HCT116 (cell line): ENCODE measurements at regions not wholly inside any gene's neighbourhood (a gene's known extent, or its start where the extent isn't known, plus 50 kb on each side); places are given as distances from the start of the nearest gene placed in this dataset.

Experiments
- ATAC-seq: fragments of 200-7000 bp; cut with Tn5 transposase; 2 replicates; pipeline ENCODE4 v1.9.1; 2020; ENCODE audit warnings: mild to moderate bottlenecking, moderate library complexity
- BruUV-seq: library from RNA; stranded (reverse); fragments of 400-500 nt; replicated peaks from 2 replicates; lab custom pipeline; 2021; lab: Mats Ljungman, UMichigan
- CTCF ChIA-PET: fragments of 300-600 bp; sonication (Branson Sonifier 250); formaldehyde crosslinking; loops from one replicate; lab custom pipeline; 2021; ENCODE audit warnings: antibody characterized with exemption; lab: Charles Lee
- POLR2A ChIA-PET: fragments of 300-600, 350-600 bp; sonication (Branson Sonifier 250); formaldehyde crosslinking; loops from one replicate; lab custom pipeline; 2021; ENCODE audit warnings: antibody characterized with exemption; lab: Charles Lee
- RAD21 ChIA-PET, 2 experiments: fragments of 300-600 bp; sonication (Branson Sonifier 250); formaldehyde crosslinking; loops; one replicate each; lab custom pipeline; 2023; ENCODE audit warnings: low total read pairs in 2 of 2; ENCODE audit not compliant: uncharacterized antibody in 2 of 2, unreplicated experiment in 2 of 2, low non-redundant PET in 1 of 2; lab: Charles Lee
- DNase-seq: peaks from one replicate; pipeline ENCODE4 v3.0.0-alpha.2; 2010; ENCODE audit warnings: low read depth, low spot score
- H2AFZ ChIP-seq: fragments of 200-600 bp; shearing (Covaris generic), sonication (generic); 2 replicates; pipeline ENCODE4 v1.6.1; 2017; ENCODE audit warnings: low read depth, mixed run types, mixed read lengths, antibody characterized with exemption, low read length; ENCODE audit not compliant: poor library complexity, severe bottlenecking
- H3K27ac ChIP-seq: 2 replicates; pipeline ENCODE4 v1.5.1; 2012; ENCODE audit warnings: low read depth, low read length
- H3K27me3 ChIP-seq: fragments of 200-600 bp; sonication (generic); 2 replicates; pipeline ENCODE4 v1.6.1; 2016; ENCODE audit warnings: mixed run types, low read length, mixed read lengths; ENCODE audit not compliant: insufficient read depth
- H3K36me3 ChIP-seq, 2 experiments: fragments of 200-500 bp in 1 of 2; fragments of 200-600 bp in 1 of 2; sonication (Bioruptor generic) in 1 of 2; sonication (generic) in 1 of 2; 2 replicates each; pipeline versions ENCODE4 v1.5.1 to v1.6.1; 2014 to 2016; ENCODE audit warnings: low read length in 2 of 2, inconsistent platforms in 1 of 2, mixed read lengths in 1 of 2, mixed run types in 1 of 2; ENCODE audit not compliant: insufficient read depth in 2 of 2, control insufficient read depth in 1 of 2
- H3K4me1 ChIP-seq, 2 experiments: fragments of 200-600 bp in 1 of 2; sonication (generic) in 1 of 2; 2 replicates each; pipeline versions ENCODE4 v1.5.1 to v1.6.1; 2012 to 2017; ENCODE audit warnings: low read length in 2 of 2, inconsistent platforms in 1 of 2, mild to moderate bottlenecking in 1 of 2, mixed read lengths in 1 of 2, mixed run types in 1 of 2, moderate library complexity in 1 of 2; ENCODE audit not compliant: insufficient read depth in 2 of 2, control insufficient read depth in 1 of 2
- H3K4me2 ChIP-seq: fragments of 200-600 bp; sonication (generic); 2 replicates; pipeline ENCODE4 v1.6.1; 2017; ENCODE audit warnings: mixed run types, low read length, mixed read lengths
- H3K4me3 ChIP-seq, 2 experiments: fragments of 200-600 bp in 1 of 2; sonication (generic) in 1 of 2; replicated peaks in 1 of 2; 2 replicates each; pipeline ENCODE4 v1.5.1; 2011 to 2016; ENCODE audit warnings: low read length in 2 of 2, control low read depth in 1 of 2, low read depth in 1 of 2, mild to moderate bottlenecking in 1 of 2, mixed read lengths in 1 of 2, mixed run types in 1 of 2
- H3K79me2 ChIP-seq: fragments of 200-600 bp; sonication (generic); 2 replicates; pipeline ENCODE4 v1.6.1; 2017; ENCODE audit warnings: mild to moderate bottlenecking, mixed run types, low read length, moderate library complexity, mixed read lengths; ENCODE audit not compliant: insufficient read depth
- H3K9ac ChIP-seq: fragments of 200-600 bp; sonication (generic); 2 replicates; pipeline ENCODE4 v1.6.1; 2016; ENCODE audit warnings: low read length, mixed read lengths
- H3K9me2 ChIP-seq: fragments of 200-600 bp; sonication (generic), shearing (Covaris generic); 2 replicates; pipeline ENCODE4 v1.6.1; 2017; ENCODE audit warnings: mixed run types, mild to moderate bottlenecking, moderate library complexity; ENCODE audit not compliant: insufficient read depth
- H3K9me3 ChIP-seq, 2 experiments: fragments of 200-500 bp in 1 of 2; fragments of 200-600 bp in 1 of 2; sonication (Bioruptor generic) in 1 of 2; sonication (generic) in 1 of 2; 2 replicates each; pipeline ENCODE4 v1.6.1; 2014 to 2017; ENCODE audit warnings: low read length in 2 of 2, mixed read lengths in 2 of 2, inconsistent platforms in 1 of 2, low read depth in 1 of 2, mild to moderate bottlenecking in 1 of 2, mixed run types in 1 of 2, moderate library complexity in 1 of 2; ENCODE audit not compliant: control insufficient read depth in 1 of 2, insufficient read depth in 1 of 2
- H4K20me1 ChIP-seq: fragments of 200-600 bp; sonication (generic), shearing (Covaris generic); 2 replicates; pipeline ENCODE4 v1.6.1; 2017; ENCODE audit warnings: mixed run types, mild to moderate bottlenecking, moderate library complexity; ENCODE audit not compliant: insufficient read depth
- CBX3 ChIP-seq: IDR thresholded peaks from 2 replicates; pipeline ENCODE4 v1.6.1; 2012; ENCODE audit warnings: low read depth
- CEBPB ChIP-seq: IDR thresholded peaks from 2 replicates; pipeline ENCODE4 v1.6.1; 2012; ENCODE audit warnings: low read depth
- ELF1 ChIP-seq: IDR thresholded peaks from 2 replicates; pipeline ENCODE4 v1.6.1; 2012; ENCODE audit warnings: low read depth, borderline replicate concordance
- EZH2 ChIP-seq: fragments of 200-600 bp; sonication (generic); IDR thresholded peaks from 2 replicates; pipeline ENCODE4 v1.6.1; 2017; ENCODE audit warnings: antibody characterized with exemption, mixed run types
- EZH2phosphoT487 ChIP-seq: fragments of 200-600 bp; IDR thresholded peaks from 2 replicates; pipeline ENCODE4 v1.6.1; 2018; ENCODE audit warnings: antibody characterized with exemption, borderline replicate concordance
- FOSL1 ChIP-seq: IDR thresholded peaks from 2 replicates; pipeline ENCODE4 v1.6.1; 2012; ENCODE audit warnings: low read depth
- POLR2A ChIP-seq: IDR thresholded peaks from 2 replicates; pipeline ENCODE4 v1.7.0; 2011; ENCODE audit warnings: borderline replicate concordance; ENCODE audit not compliant: insufficient read depth, insufficient read length; ENCODE audit errors: extremely low read depth
- POLR2AphosphoS5 ChIP-seq: IDR thresholded peaks from 2 replicates; pipeline ENCODE4 v1.6.1; 2011; ENCODE audit warnings: mild to moderate bottlenecking, low read depth, low read length, moderate library complexity
- RAD21 ChIP-seq: IDR thresholded peaks from 2 replicates; pipeline ENCODE4 v1.6.1; 2012; ENCODE audit warnings: low read depth, mild to moderate bottlenecking
- SIN3A ChIP-seq: IDR thresholded peaks from 2 replicates; pipeline ENCODE4 v1.6.1; 2012; ENCODE audit warnings: low read depth
- SP1 ChIP-seq: IDR thresholded peaks from 2 replicates; pipeline ENCODE4 v1.6.1; 2012; ENCODE audit warnings: low read depth
- YY1 ChIP-seq: IDR thresholded peaks from 2 replicates; pipeline ENCODE4 v1.6.1; 2011; ENCODE audit warnings: low read length, low read depth, moderate library complexity, mild to moderate bottlenecking; ENCODE audit not compliant: insufficient replicate concordance; ENCODE audit errors: extremely low read depth
- ZFX ChIP-seq: fragments of 450-650 bp; IDR thresholded peaks from 2 replicates; pipeline ENCODE4 v1.6.1; 2017
- intact Hi-C: fragments of 100-400 bp; cut with micrococcal nuclease; formaldehyde crosslinking; loops from 2 replicates; pipeline ENCODE4 v1.10.0; 2022
- TF ChIP-seq, protein P1 (sequence below), 3 experiments: fragments of 200-600 bp in 1 of 3; sonication (generic) in 1 of 3; IDR thresholded peaks in 2 of 3; conservative IDR thresholded peaks in 1 of 3; 2 replicates each; pipeline ENCODE4 v1.5.1; 2012 to 2017; ENCODE audit warnings: low read depth in 2 of 3, low read length in 2 of 3, antibody characterized with exemption in 1 of 3, borderline replicate concordance in 1 of 3, control low read depth in 1 of 3, mild to moderate bottlenecking in 1 of 3, mixed read lengths in 1 of 3, mixed run types in 1 of 3, moderate library complexity in 1 of 3; ENCODE audit not compliant: insufficient read depth in 1 of 3

- Histone ChIP-seq H4K20me1 (no peaks in the 10 kb centered on the region), H3K9ac (no peak overlapping the region), H3K9me2 (no peaks in the 10 kb centered on the region), H3K36me3 (no peaks in the 10 kb centered on the region), H3K79me2 (no peaks in the 10 kb centered on the region), H3K4me3 (no peak overlapping the region), H3K4me1 (no peaks in the 10 kb centered on the region), H3K27me3 (no peaks in the 10 kb centered on the region), H3K27ac (no peak overlapping the region), H2AFZ (no peak overlapping the region), H3K9me3 (peaks cover 6 to 18% of the 10 kb centered on the region in 2 experiments; a peak in 2 of 4 replicates), H3K4me2 (no peak overlapping the region)
- DNase-seq = no peak
- BruUV-seq = no TSS peak
- intact Hi-C loops = no loop called here
- POLR2A ChIA-PET = no interaction called here
- RAD21 ChIA-PET = no interaction called here
- TF ChIP-seq ZFX (no peak), CBX3 (no peak), ELF1 (no peak), EZH2 (no peak), FOSL1 (no peak), POLR2A (no peak), EZH2phosphoT487 (no peak), POLR2AphosphoS5 (no peak), CEBPB (no peak), YY1 (no peak), SIN3A (no peak), RAD21 (no peak), SP1 (no peak)
- TF ChIP-seq, protein P1, sequence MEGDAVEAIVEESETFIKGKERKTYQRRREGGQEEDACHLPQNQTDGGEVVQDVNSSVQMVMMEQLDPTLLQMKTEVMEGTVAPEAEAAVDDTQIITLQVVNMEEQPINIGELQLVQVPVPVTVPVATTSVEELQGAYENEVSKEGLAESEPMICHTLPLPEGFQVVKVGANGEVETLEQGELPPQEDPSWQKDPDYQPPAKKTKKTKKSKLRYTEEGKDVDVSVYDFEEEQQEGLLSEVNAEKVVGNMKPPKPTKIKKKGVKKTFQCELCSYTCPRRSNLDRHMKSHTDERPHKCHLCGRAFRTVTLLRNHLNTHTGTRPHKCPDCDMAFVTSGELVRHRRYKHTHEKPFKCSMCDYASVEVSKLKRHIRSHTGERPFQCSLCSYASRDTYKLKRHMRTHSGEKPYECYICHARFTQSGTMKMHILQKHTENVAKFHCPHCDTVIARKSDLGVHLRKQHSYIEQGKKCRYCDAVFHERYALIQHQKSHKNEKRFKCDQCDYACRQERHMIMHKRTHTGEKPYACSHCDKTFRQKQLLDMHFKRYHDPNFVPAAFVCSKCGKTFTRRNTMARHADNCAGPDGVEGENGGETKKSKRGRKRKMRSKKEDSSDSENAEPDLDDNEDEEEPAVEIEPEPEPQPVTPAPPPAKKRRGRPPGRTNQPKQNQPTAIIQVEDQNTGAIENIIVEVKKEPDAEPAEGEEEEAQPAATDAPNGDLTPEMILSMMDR (IDR thresholded peaks at IDR 0.05 in 2 of 3, conservative IDR thresholded peaks at IDR 0.05 in 1 of 3; ENCODE audit: borderline replicate concordance in 1 of 3, insufficient read depth in 1 of 3, low read depth in 2 of 3, low read length in 2 of 3) = no peak
- CTCF ChIA-PET = no interaction called here
- no peak for ATAC-seq
These were observed 688.2 kb upstream of the CDH6 start for GRCh38 chr5:30505014-30505886.
